Panc1 (cell line): ENCODE measurements at regions not wholly inside any gene's neighbourhood (a gene's known extent, or its start where the extent isn't known, plus 50 kb on each side); places are given as distances from the start of the nearest gene placed in this dataset.

Experiments
- CTCF ChIP-seq: fragments of 450-650 bp; IDR thresholded peaks from 2 replicates; pipeline ENCODE4 v1.5.1; 2017; ENCODE audit warnings: mild to moderate bottlenecking
- POLR2AphosphoS5 ChIP-seq: IDR thresholded peaks from 2 replicates; pipeline ENCODE4 v1.6.1; 2012; ENCODE audit warnings: mild to moderate bottlenecking, low read depth, low read length, moderate library complexity
- REST ChIP-seq, 2 experiments: IDR thresholded peaks; 2 replicates each; pipeline ENCODE4 v1.6.1; 2011 to 2012; ENCODE audit warnings: low read depth in 2 of 2, control low read depth in 1 of 2, low read length in 1 of 2, mild to moderate bottlenecking in 1 of 2, moderate library complexity in 1 of 2; ENCODE audit not compliant: insufficient read depth in 1 of 2
- SIN3A ChIP-seq: IDR thresholded peaks from 2 replicates; pipeline ENCODE4 v1.6.1; 2012; ENCODE audit warnings: low read depth, mild to moderate bottlenecking, low read length, moderate library complexity, borderline replicate concordance; ENCODE audit not compliant: insufficient read depth
- TCF7L2 ChIP-seq: IDR thresholded peaks from 2 replicates; pipeline ENCODE4 v1.6.1; 2011; ENCODE audit warnings: mild to moderate bottlenecking, low read depth, low read length, inconsistent platforms

- TF ChIP-seq CTCF (no peak), SIN3A (no peak), POLR2AphosphoS5 (no peak), TCF7L2 (no peak), REST (IDR thresholded peaks at IDR 0.05; ENCODE audit: insufficient read depth in 1 of 2, low read depth in 2 of 2, low read length in 1 of 2) (no peak)
These were observed 160.7 kb upstream of the PCDH7 start for GRCh38 chr4:30559481-30559880.
